Nephron (organoid): ENCODE measurements at regions not wholly inside any gene's neighbourhood (a gene's known extent, or its start where the extent isn't known, plus 50 kb on each side); places are given as distances from the start of the nearest gene placed in this dataset.
A peak's percentile ranks its signal among the peaks of the same experiment; 100 is the strongest.

Experiments used
- H3K27ac Mint-ChIP-seq, 3 experiments: 2 replicates each; pipeline ENCODE4 v1.8.0; 2020; ENCODE audit warnings: mixed read lengths in 3 of 3, mild to moderate bottlenecking in 2 of 3, moderate library complexity in 1 of 3
- H3K27me3 Mint-ChIP-seq: 2 replicates; pipeline ENCODE4 v1.8.0; 2021; ENCODE audit warnings: low read depth, mild to moderate bottlenecking, moderate library complexity, mixed read lengths
- H3K36me3 Mint-ChIP-seq: 2 replicates; pipeline ENCODE4 v1.8.0; 2020; ENCODE audit warnings: low read depth, mixed read lengths
- H3K4me1 Mint-ChIP-seq: 2 replicates; pipeline ENCODE4 v1.8.0; 2020; ENCODE audit warnings: mixed read lengths
- H3K4me3 Mint-ChIP-seq, 3 experiments: 2 replicates each; pipeline ENCODE4 v1.8.0; 2020; ENCODE audit warnings: mild to moderate bottlenecking in 3 of 3, mixed read lengths in 3 of 3, moderate library complexity in 2 of 3
- H3K9me3 Mint-ChIP-seq: 2 replicates; pipeline ENCODE4 v1.8.0; 2020; ENCODE audit warnings: mixed read lengths
- CTCF ChIP-seq, 3 experiments: fragments of 200-600 bp; sonication (generic); IDR thresholded peaks; one replicate each; pipeline ENCODE4 v1.5.0; 2021; ENCODE audit warnings: antibody characterized with exemption in 3 of 3; ENCODE audit not compliant: unreplicated experiment in 3 of 3

- H3K27me3 Mint-ChIP-seq, result no peaks in the 10 kb centered on the region
- H3K27ac Mint-ChIP-seq, result no peak overlapping the region
- no peak overlapping the region for H3K4me3 Mint-ChIP-seq
- no peak for TF ChIP-seq CTCF (IDR thresholded peaks at IDR 0.05; ENCODE audit: unreplicated experiment in 3 of 3)
- peaks cover 19% of the 10 kb centered on the region for H3K4me1 Mint-ChIP-seq
- H3K9me3 Mint-ChIP-seq, result peaks cover 2% of the 10 kb centered on the region
- H3K36me3 Mint-ChIP-seq, result no peaks in the 10 kb centered on the region
These were observed 117.4 kb upstream of the STARD13 start for GRCh38 chr13:33402975-33403374.

GRCh38 chr13:33403807-33404362 is 118.3 kb upstream of the STARD13 start:
- Mint-ChIP-seq H3K4me3 (no peak overlapping the region), H3K27ac (peak overlapping the region; percentile 67 to 84 (median 83)), H3K4me1 (peaks cover 19% of the 10 kb centered on the region), H3K36me3 (no peaks in the 10 kb centered on the region), H3K9me3 (no peaks in the 10 kb centered on the region), H3K27me3 (no peaks in the 10 kb centered on the region)
- no peak for TF ChIP-seq CTCF (IDR thresholded peaks at IDR 0.05; ENCODE audit: unreplicated experiment in 3 of 3)

GRCh38 chr13:33405371-33405770 is 119.8 kb upstream of the STARD13 start:
- H3K27me3 Mint-ChIP-seq, result no peaks in the 10 kb centered on the region
- no peaks in the 10 kb centered on the region for H3K36me3 Mint-ChIP-seq
- H3K4me1 Mint-ChIP-seq, result peaks cover 19% of the 10 kb centered on the region
- H3K9me3 Mint-ChIP-seq, result no peaks in the 10 kb centered on the region
- H3K27ac Mint-ChIP-seq, result peak overlapping the region in 2 of 3 experiments; percentile 16 to 20
- H3K4me3 Mint-ChIP-seq, result no peak overlapping the region
- no peak for TF ChIP-seq CTCF (IDR thresholded peaks at IDR 0.05; ENCODE audit: unreplicated experiment in 3 of 3)

- no peaks in the 10 kb centered on the region for H3K4me1 Mint-ChIP-seq
- H3K27ac Mint-ChIP-seq, result no peak overlapping the region
- TF ChIP-seq CTCF (IDR thresholded peaks at IDR 0.05; ENCODE audit: unreplicated experiment in 3 of 3), result no peak
- H3K4me3 Mint-ChIP-seq, result no peak overlapping the region
- no peaks in the 10 kb centered on the region for H3K36me3 Mint-ChIP-seq
- peaks cover 4% of the 10 kb centered on the region for H3K27me3 Mint-ChIP-seq
- H3K9me3 Mint-ChIP-seq, result no peaks in the 10 kb centered on the region
These were observed 124.3 kb upstream of the STARD13 start for GRCh38 chr13:33409673-33410510.

GRCh38 chr13:33410619-33411018 is 125.1 kb upstream of the STARD13 start:
- H3K36me3 Mint-ChIP-seq, result no peaks in the 10 kb centered on the region
- H3K4me3 Mint-ChIP-seq, result no peak overlapping the region
- no peaks in the 10 kb centered on the region for H3K4me1 Mint-ChIP-seq
- H3K27ac Mint-ChIP-seq, result no peak overlapping the region
- H3K27me3 Mint-ChIP-seq, result peaks cover 4% of the 10 kb centered on the region
- no peaks in the 10 kb centered on the region for H3K9me3 Mint-ChIP-seq
- TF ChIP-seq CTCF (IDR thresholded peaks at IDR 0.05; ENCODE audit: unreplicated experiment in 3 of 3), result no peak

- no peak overlapping the region for H3K27ac Mint-ChIP-seq
- H3K36me3 Mint-ChIP-seq, result no peaks in the 10 kb centered on the region
- no peak overlapping the region for H3K4me3 Mint-ChIP-seq
- no peak for TF ChIP-seq CTCF (IDR thresholded peaks at IDR 0.05; ENCODE audit: unreplicated experiment in 3 of 3)
- peaks cover 2% of the 10 kb centered on the region for H3K9me3 Mint-ChIP-seq
- H3K4me1 Mint-ChIP-seq, result no peaks in the 10 kb centered on the region
- H3K27me3 Mint-ChIP-seq, result peaks cover 4% of the 10 kb centered on the region
These were observed 125.8 kb upstream of the STARD13 start for GRCh38 chr13:33411312-33411711.
